Activated naive CD4-positive, alpha-beta T cell treated with anti-CD3 and anti-CD28 coated beads, Interleukin-2, amount 50 U/mL, for 16 hours (primary cell): ENCODE measurements at regions not wholly inside any gene's neighbourhood (a gene's known extent, or its start where the extent isn't known, plus 50 kb on each side); places are given as distances from the start of the nearest gene placed in this dataset.
"Not testable (repeated sequence)": the region's sequence is repeated elsewhere in the genome, so short reads cannot be mapped to it uniquely, and the experiment has no call there.

Experiments used
- DNase-seq: peaks from one replicate; pipeline ENCODE4 v3.0.0-alpha.2; 2020

- DNase-seq, result no peak
Observed at GRCh38 chr5:89087551-89088318, 204.8 kb upstream of the MEF2C start.

- no peak for DNase-seq
Observed at GRCh38 chr5:89087128-89087527, 204.1 kb upstream of the MEF2C start.

- no peak for DNase-seq
Observed at GRCh38 chr5:89086390-89087086, 203.6 kb upstream of the MEF2C start.

- no peak for DNase-seq
Observed at GRCh38 chr5:89083791-89084190, 200.8 kb upstream of the MEF2C start.

GRCh38 chr5:89081360-89081759, 198.4 kb upstream of the MEF2C start:
- DNase-seq, result no peak

GRCh38 chr5:89080467-89081116, 197.6 kb upstream of the MEF2C start:
- no peak for DNase-seq

- no peak for DNase-seq
Observed at GRCh38 chr5:89072842-89073672, 190.1 kb upstream of the MEF2C start.

GRCh38 chr5:89071941-89072331, 189.0 kb upstream of the MEF2C start:
- no peak for DNase-seq

- no peak for DNase-seq
Observed at GRCh38 chr5:89071101-89071940, 188.3 kb upstream of the MEF2C start.

GRCh38 chr5:89069591-89069990, 186.6 kb upstream of the MEF2C start:
- DNase-seq, result no peak

- DNase-seq, result no peak
Observed at GRCh38 chr5:89067362-89067761, 184.4 kb upstream of the MEF2C start.

GRCh38 chr5:89065919-89066318, 182.9 kb upstream of the MEF2C start:
- DNase-seq, result no peak

GRCh38 chr5:89064736-89065135, 181.8 kb upstream of the MEF2C start:
- DNase-seq, result no peak

GRCh38 chr5:89064054-89064453, 181.1 kb upstream of the MEF2C start:
- no peak for DNase-seq

- no peak for DNase-seq
Observed at GRCh38 chr5:89060768-89061167, 177.8 kb upstream of the MEF2C start.

GRCh38 chr5:89059274-89059673, 176.3 kb upstream of the MEF2C start:
- DNase-seq, result no peak

- DNase-seq, result no peak
Observed at GRCh38 chr5:89055695-89056085, 172.7 kb upstream of the MEF2C start.

GRCh38 chr5:89055015-89055694, 172.2 kb upstream of the MEF2C start:
- DNase-seq, result no peak

- no peak for DNase-seq
Observed at GRCh38 chr5:89053547-89053946, 170.6 kb upstream of the MEF2C start.

- DNase-seq, result not testable (repeated sequence)
Observed at GRCh38 chr5:89050062-89050461, 167.1 kb upstream of the MEF2C start.

- no peak for DNase-seq
Observed at GRCh38 chr5:89047571-89047970, 164.6 kb upstream of the MEF2C start.

- DNase-seq, result no peak
Observed at GRCh38 chr5:89045216-89045615, 162.2 kb upstream of the MEF2C start.
